Brain pericyte (primary cell): ENCODE measurements at regions not wholly inside any gene's neighbourhood (a gene's known extent, or its start where the extent isn't known, plus 50 kb on each side); places are given as distances from the start of the nearest gene placed in this dataset.

Experiments
- DNase-seq: peaks from one replicate; pipeline ENCODE4 v3.0.0-alpha.2; 2012; ENCODE audit warnings: low read depth, low spot score

DNA sequence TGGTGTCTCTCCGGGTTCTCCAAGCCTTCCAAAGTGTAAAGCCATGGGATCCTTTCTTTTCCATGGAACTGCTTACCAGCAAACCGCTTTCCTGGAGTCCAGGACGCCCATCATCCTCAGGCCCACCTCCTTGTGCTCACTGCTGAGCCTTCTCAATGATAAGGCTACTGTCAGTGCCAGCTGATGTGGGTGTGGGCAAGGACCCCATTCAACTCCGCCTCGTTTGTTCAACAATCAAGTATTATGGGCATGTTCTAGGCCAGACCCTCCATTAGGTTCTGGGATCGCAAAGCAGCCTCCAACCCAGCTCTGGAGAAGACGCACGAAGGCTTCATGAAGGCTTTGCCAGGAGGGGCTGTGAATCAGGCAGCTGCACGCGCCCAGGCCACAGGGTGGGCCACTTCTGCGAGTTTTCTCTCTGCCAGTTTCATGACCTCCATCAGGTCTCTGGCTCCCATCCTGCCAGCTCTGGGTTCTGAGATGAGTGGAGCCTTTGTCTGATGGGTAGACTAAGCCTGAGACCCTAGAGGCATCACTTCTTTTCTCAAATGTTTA lies 177.1 kb downstream of the MRPL14 start:
- no peak for DNase-seq

- DNase-seq: no peak
These were observed 177.7 kb downstream of the MRPL14 start for GRCh38 chr6:43949551-43949991.

GRCh38 chr6:43948527-43949485 lies 178.4 kb downstream of the MRPL14 start:
- DNase-seq: no peak

- DNase-seq: no peak
These were observed 177.8 kb downstream of the VEGFA start for GRCh38 chr6:43947860-43948259.

GRCh38 chr6:43946641-43947363 lies 176.8 kb downstream of the VEGFA start:
- DNase-seq: no peak

GRCh38 chr6:43945768-43946080 lies 175.7 kb downstream of the VEGFA start:
- no peak for DNase-seq

DNA sequence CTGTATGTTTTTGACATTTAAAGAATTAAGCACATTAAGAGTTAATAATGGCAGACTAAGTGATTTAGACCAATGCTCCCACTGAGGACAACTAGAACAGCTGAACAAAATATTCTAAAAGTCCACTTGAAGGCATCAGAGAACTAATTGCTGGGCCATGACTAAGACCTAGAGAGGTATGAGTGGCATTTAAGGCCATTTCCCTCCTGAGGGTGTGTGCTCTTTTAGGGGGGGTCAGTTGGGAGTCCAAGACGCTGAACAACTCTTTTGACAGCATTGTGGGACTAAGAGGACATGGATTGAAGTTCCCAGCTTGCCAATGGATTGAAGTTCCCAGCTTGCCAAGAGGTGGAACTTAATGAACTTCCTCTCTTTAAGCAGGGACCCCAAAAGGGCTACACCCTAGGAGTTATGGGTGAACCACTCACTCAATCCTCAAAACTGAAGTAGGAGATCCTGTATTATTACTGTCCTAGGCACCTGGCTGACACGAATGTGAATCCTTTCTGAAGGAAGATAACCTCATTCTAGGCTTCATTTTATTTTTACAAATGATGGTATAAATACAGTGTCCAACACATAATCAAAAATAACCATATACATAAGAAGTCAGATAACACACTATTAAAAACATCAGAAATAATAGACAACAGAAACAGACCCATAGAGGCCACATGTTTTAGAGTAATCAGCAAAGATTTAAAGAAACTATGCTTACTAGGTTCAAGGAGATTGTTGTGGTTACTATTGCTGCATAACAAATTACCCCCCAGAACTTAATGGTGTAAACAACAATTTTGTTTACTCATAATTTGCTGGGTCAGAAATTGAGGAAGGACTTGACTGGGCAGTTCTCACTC lies 175.1 kb downstream of the VEGFA start:
- DNase-seq: no peak

GRCh38 chr6:43943781-43944250 lies 173.8 kb downstream of the VEGFA start:
- DNase-seq: no peak

DNA sequence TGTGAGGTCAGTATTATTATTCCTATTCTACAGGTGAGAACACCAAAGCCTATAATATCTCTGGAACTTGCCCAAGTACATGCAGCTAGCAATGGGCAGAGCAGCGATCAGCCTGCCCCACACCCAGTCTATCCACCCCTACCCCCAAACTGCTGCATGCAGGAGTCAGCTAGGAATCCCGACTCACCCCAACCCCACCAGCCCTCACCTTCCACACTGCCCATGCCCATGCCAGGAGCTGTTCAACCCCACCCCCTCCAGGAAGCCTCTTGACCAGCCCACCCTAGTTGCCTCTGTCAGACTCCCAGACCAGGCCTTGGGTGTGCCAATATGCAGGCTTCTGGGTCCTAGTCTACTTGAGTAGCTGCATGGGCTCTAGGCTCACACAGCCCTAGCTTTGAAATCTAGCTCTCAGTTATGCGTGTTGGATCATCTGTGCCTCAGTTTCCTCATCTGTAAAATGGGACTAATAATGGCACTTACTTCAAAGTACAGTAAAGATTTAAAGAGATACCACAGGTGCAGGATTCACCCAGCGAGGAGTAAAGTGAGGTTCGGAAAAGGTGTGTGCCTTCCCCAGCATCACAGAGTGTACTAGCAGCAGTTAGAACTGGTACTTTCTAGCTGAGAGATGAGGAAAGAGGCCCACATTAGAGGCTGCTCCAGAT lies 173.2 kb downstream of the VEGFA start:
- DNase-seq: no peak

DNA sequence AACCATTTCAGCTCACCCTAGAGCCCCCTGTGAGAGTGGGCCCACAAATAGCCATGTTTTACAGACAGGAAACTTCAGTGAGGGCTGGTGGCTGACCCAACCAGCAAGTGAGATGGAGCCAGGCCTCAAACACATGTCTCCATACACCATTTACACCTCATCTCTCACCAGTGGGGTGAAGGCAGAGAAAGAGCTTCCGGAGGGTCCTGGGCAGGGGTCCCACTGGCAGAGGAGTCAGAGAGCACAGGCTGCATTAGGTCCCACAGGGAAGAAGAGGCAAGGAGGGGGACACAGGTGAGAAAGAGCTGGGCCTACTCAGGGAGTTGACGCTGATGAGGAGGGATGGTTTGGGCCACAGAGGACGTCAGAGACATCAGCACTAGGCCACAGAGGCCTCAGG lies 172.6 kb downstream of the VEGFA start:
- DNase-seq: no peak

- DNase-seq: no peak
These were observed 172.0 kb downstream of the VEGFA start for GRCh38 chr6:43942011-43942442.

DNA sequence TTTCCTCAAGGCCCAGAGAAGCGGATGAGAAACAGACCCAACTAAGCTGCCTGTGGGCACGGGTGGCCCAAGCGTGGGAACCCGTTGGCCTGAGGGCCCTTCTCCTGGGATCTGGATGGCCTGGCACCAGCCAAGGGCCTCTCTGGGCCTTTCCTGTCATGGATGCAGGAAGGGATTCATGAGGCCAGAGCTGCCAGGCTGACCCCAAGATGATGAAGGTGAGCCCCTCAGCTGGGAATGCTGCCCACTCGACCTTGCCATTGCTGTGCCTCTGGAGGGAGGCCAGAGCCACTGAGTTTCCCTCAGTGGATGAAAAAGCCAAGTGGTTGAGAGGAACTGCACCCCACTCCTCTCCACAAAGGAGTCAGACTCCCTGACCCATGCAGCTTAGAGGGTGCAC lies 171.2 kb downstream of the VEGFA start:
- DNase-seq: no peak

DNA sequence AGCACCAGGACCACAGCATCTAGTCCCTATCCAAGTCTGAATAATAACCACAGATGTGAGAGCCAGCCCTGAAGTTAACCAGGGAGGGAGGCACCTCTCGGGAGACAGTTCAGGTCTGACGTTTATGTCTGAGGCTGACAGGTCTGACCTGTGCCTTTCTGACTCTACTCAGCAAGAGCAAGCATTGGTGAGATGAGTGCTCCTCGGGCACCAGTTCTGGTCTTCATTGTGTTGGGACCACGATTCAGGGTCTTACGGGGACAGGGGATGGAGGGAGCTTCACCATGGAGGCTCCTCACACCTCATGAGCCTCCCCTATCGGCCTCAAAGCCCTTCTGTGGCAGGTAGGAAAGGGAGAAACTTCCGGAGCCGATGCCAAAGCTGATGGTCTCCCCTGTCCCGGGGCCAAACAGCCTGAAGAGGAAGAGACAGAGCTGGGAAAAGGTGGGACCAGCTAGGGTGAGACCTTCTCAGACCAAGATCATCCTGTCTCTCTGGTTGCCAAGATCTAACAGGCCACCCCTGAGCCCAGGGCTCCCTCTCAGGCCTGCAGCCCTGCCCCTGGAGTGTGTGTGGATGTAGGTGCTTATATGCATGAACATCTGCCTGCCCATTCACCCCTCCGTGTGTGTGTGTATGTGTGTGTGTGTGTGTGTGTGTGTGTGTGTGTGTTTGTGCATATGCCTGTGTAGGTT lies 170.5 kb downstream of the VEGFA start:
- DNase-seq: no peak

DNA sequence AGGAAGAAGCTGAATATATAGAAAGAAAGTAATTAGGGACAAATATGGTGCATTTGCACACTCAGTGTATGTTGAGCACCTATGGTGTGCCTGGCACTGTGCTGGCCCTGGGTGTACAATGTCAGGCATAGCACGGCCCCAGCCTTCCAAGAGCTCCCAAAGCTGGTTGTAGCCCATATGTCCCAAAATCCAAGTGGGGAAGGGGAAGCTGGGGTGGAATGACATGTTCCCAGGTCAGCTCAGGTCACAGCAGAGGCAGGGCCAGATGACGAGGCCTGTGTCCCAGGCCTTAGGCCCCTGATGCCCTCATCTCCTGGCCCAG lies 170.0 kb downstream of the VEGFA start:
- no peak for DNase-seq

DNA sequence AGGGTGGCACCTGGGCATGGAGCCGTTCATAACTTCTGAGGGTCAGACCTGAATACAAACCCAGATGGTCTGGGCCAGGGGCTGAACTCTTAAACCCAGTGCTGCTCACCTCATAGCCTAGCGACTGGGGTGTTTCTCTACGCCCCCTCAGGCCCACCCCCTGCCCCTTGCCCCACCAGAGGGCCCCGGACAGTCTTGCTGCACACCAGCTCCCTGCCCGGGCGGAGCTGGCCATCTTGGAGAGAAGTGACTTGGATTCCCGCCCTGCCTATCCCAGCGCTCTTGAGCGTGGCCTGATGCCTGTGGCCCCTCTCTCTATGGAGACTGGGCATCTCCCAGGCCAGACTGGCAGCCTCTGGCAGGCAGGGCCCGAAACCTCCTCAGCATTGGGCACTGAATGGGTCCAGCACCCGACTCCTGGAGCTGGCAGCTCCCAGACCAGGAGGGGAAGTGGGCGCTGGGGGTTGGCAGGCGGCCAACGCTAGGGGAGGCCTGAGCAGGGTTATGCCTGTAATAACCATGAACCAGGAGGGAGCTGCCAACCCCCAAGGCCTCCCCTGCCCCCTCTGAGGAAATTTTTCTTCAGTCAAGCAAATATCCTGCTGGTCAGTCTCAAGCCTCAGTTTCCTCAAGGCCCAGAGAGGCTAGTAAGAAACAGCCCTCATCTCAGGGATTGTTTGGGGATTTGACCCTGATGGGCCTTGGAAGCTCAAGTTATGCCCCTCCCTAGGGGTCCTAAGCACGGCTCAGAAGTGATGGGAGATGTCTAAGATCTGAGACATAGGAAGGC lies 169.5 kb downstream of the VEGFA start:
- no peak for DNase-seq

- DNase-seq: no peak
These were observed 168.4 kb downstream of the VEGFA start for GRCh38 chr6:43938178-43939105.

GRCh38 chr6:43937236-43938177 lies 167.5 kb downstream of the VEGFA start:
- DNase-seq: no peak
